ENCODE measurements at regions not wholly inside any gene's neighbourhood (a gene's known extent, or its start where the extent isn't known, plus 50 kb on each side); places are given as distances from the start of the nearest gene placed in this dataset.
"Not testable (repeated sequence)": the region's sequence is repeated elsewhere in the genome, so short reads cannot be mapped to it uniquely, and the experiment has no call there.

DNA sequence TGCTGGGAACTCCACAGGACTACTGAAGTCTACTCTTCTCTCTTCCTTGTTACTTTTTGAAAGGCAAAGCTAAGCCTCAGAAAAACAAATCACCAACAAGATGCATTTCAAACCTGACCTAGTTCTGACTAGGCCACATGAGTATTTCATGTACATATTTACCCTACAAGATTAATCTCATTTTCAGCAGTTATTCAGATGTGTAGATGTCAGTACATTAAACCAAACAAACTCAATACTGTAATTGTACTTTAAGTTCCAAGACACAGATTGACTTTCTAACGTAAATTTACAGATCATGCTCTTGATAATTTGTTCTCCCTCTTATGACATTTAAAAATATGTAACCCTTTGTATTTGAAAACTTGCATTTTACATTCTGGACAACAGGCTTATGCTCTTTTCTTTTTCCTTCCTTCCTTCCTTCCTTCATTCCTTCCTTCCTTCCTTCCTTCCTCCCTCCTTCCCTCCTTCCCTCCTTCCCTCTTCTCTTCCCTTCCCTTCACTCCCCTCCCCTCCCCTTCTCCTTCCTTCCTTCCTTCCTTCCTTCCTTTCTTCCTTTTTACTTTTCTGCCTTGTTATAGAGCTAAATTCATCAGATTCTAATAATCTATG lies 1653.4 kb downstream of the EFNA5 start:
- ChIA-PET POLR2A (interaction anchor here (0.6 kb wide), 1 partner anchor 14 kb away, joined by 4 read pairs; no protein-coding TSS in a partner anchor), CTCF (ENCODE audit: unreplicated experiment) (no interaction called here)
- H3K4me1 ChIP-seq (ENCODE audit: insufficient read depth, low read length, poor library complexity, severe bottlenecking) = no peaks in the 10 kb centered on the region
- no peak overlapping the region for H2AFZ ChIP-seq (ENCODE audit: low read length)
- H3K9me3 ChIP-seq (ENCODE audit: low read length) = no peaks in the 10 kb centered on the region
- no peak overlapping the region for H3K4me2 ChIP-seq (ENCODE audit: low read length)
- intact Hi-C loops (cut with micrococcal nuclease; ENCODE audit: unreplicated experiment) = no loop called here
- H3K4me3 ChIP-seq (ENCODE audit: low read depth, low read length, poor library complexity, severe bottlenecking) = no peak overlapping the region
- DNase-seq (ENCODE audit: low spot score) = no peak
- no TSS peak for BruUV-seq (replicated peaks)
- no peak for TF ChIP-seq EZH2phosphoT487 (IDR thresholded peaks at IDR 0.05; ENCODE audit: borderline replicate concordance, low read depth, low read length)
- TF ChIP-seq, protein P1, sequence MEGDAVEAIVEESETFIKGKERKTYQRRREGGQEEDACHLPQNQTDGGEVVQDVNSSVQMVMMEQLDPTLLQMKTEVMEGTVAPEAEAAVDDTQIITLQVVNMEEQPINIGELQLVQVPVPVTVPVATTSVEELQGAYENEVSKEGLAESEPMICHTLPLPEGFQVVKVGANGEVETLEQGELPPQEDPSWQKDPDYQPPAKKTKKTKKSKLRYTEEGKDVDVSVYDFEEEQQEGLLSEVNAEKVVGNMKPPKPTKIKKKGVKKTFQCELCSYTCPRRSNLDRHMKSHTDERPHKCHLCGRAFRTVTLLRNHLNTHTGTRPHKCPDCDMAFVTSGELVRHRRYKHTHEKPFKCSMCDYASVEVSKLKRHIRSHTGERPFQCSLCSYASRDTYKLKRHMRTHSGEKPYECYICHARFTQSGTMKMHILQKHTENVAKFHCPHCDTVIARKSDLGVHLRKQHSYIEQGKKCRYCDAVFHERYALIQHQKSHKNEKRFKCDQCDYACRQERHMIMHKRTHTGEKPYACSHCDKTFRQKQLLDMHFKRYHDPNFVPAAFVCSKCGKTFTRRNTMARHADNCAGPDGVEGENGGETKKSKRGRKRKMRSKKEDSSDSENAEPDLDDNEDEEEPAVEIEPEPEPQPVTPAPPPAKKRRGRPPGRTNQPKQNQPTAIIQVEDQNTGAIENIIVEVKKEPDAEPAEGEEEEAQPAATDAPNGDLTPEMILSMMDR (conservative IDR thresholded peaks at IDR 0.05; ENCODE audit: low read length) = no peak
- H3K27ac ChIP-seq (ENCODE audit: low read depth, low read length, poor library complexity, severe bottlenecking) = no peak overlapping the region
- no peaks in the 10 kb centered on the region for H4K20me1 ChIP-seq (ENCODE audit: insufficient read depth, low read length)
- no peaks in the 10 kb centered on the region for H3K79me2 ChIP-seq (ENCODE audit: insufficient read depth, low read depth, low read length)
- no peaks in the 10 kb centered on the region for H3K36me3 ChIP-seq (ENCODE audit: insufficient read depth, low read length)
- no peaks in the 10 kb centered on the region for H3K9me2 ChIP-seq (ENCODE audit: insufficient read depth, low read length)

DNA sequence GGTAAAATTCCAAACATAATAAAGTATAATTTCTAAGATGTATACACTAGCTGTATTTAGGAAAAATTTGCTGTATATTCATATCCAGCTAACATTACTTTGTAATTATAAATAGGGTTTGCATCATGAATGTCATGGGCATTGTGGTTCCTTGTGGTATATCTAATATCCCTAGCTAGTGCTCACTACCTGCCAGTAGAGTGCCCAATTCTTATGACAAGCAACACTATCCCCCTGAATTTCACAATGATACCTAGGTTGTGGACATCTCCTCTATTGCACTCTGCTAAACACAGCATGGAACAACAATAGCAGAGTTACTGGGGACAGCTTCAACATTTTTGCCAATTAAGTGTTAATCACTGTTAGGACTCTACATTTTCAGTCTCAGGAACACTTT lies 1656.5 kb downstream of the EFNA5 start:
- Histone ChIP-seq H3K79me2 (ENCODE audit: insufficient read depth, low read depth, low read length) (no peaks in the 10 kb centered on the region), H3K4me1 (ENCODE audit: insufficient read depth, low read length, poor library complexity, severe bottlenecking) (no peaks in the 10 kb centered on the region), H3K4me2 (ENCODE audit: low read length) (no peak overlapping the region), H3K4me3 (ENCODE audit: low read depth, low read length, poor library complexity, severe bottlenecking) (no peak overlapping the region), H3K36me3 (ENCODE audit: insufficient read depth, low read length) (no peaks in the 10 kb centered on the region), H3K27ac (ENCODE audit: low read depth, low read length, poor library complexity, severe bottlenecking) (no peak overlapping the region), H2AFZ (ENCODE audit: low read length) (no peak overlapping the region), H3K9me2 (ENCODE audit: insufficient read depth, low read length) (no peaks in the 10 kb centered on the region), H3K9me3 (ENCODE audit: low read length) (no peaks in the 10 kb centered on the region), H4K20me1 (ENCODE audit: insufficient read depth, low read length) (no peaks in the 10 kb centered on the region)
- no TSS peak for BruUV-seq (replicated peaks)
- intact Hi-C loops (cut with micrococcal nuclease; ENCODE audit: unreplicated experiment) = no loop called here
- no peak for DNase-seq (ENCODE audit: low spot score)
- TF ChIP-seq EZH2phosphoT487 (IDR thresholded peaks at IDR 0.05; ENCODE audit: borderline replicate concordance, low read depth, low read length) = no peak
- TF ChIP-seq, protein P1 (conservative IDR thresholded peaks at IDR 0.05; ENCODE audit: low read length) = no peak
- POLR2A ChIA-PET = interaction anchor here (0.6 to 1.0 kb wide), 3 partner anchors 11 to 114 kb away, joined by 3 to 4 read pairs (median 3); no protein-coding TSS in a partner anchor
- CTCF ChIA-PET (ENCODE audit: unreplicated experiment) = no interaction called here

DNA sequence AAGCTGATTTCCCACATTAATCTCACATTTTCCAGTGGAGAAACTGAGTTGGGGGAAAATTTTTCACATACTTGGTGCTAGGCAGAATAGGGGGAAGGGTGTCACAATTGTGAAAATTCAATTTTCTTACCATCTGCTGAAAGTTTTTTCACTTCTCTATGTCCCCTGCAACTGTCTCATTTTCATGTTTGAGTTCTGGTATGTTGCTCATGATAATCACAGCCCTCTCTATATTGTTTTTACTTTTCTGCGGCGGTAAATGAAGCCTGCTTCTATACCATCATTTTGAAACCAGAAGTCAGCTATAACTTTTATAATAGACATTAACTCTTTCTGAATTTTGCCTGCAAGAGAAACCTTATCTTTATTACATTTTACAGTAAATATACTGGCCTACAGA lies 1664.5 kb downstream of the EFNA5 start:
- CTCF ChIA-PET (ENCODE audit: unreplicated experiment) = no interaction called here
- Histone ChIP-seq H3K27ac (ENCODE audit: low read depth, low read length, poor library complexity, severe bottlenecking) (no peak overlapping the region), H3K4me1 (ENCODE audit: insufficient read depth, low read length, poor library complexity, severe bottlenecking) (no peaks in the 10 kb centered on the region), H3K9me3 (ENCODE audit: low read length) (no peaks in the 10 kb centered on the region), H3K4me3 (ENCODE audit: low read depth, low read length, poor library complexity, severe bottlenecking) (no peak overlapping the region), H3K79me2 (ENCODE audit: insufficient read depth, low read depth, low read length) (no peaks in the 10 kb centered on the region), H3K4me2 (ENCODE audit: low read length) (no peak overlapping the region), H2AFZ (ENCODE audit: low read length) (no peak overlapping the region), H3K36me3 (ENCODE audit: insufficient read depth, low read length) (no peaks in the 10 kb centered on the region), H4K20me1 (ENCODE audit: insufficient read depth, low read length) (no peaks in the 10 kb centered on the region), H3K9me2 (ENCODE audit: insufficient read depth, low read length) (no peaks in the 10 kb centered on the region)
- intact Hi-C loops (cut with micrococcal nuclease; ENCODE audit: unreplicated experiment) = no loop called here
- TF ChIP-seq, protein P1 (conservative IDR thresholded peaks at IDR 0.05; ENCODE audit: low read length) = no peak
- no peak for TF ChIP-seq EZH2phosphoT487 (IDR thresholded peaks at IDR 0.05; ENCODE audit: borderline replicate concordance, low read depth, low read length)
- POLR2A ChIA-PET = no interaction called here
- DNase-seq (ENCODE audit: low spot score) = no peak
- no TSS peak for BruUV-seq (replicated peaks)

DNA sequence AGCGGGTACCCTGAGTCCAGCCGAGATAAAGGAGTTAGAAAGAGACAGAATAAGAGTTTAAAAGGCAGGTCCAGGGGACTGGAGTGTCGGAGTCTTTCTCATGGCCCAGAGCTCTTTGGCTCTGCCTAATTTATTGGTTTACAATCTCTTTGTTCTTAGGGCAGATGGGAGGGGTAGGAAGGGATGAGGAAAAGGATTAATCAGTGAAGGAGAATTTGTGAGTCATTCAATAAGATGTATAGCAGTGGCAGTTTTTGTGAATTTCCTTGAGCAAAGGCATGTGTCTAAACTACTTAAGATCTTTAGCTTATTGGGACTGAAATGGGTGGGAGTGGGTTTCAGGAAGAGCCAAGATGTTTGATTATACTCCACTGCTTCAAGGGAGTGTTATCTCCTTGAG lies 1671.7 kb downstream of the EFNA5 start:
- intact Hi-C loops (cut with micrococcal nuclease; ENCODE audit: unreplicated experiment); POLR2A ChIA-PET; H3K79me2 ChIP-seq (ENCODE audit: insufficient read depth, low read depth, low read length); H3K9me2 ChIP-seq (ENCODE audit: insufficient read depth, low read length); H3K4me3 ChIP-seq (ENCODE audit: low read depth, low read length, poor library complexity, severe bottlenecking); H3K36me3 ChIP-seq (ENCODE audit: insufficient read depth, low read length); CTCF ChIA-PET (ENCODE audit: unreplicated experiment); H3K4me1 ChIP-seq (ENCODE audit: insufficient read depth, low read length, poor library complexity, severe bottlenecking); DNase-seq (ENCODE audit: low spot score); H3K4me2 ChIP-seq (ENCODE audit: low read length); BruUV-seq (replicated peaks); H2AFZ ChIP-seq (ENCODE audit: low read length); H3K27ac ChIP-seq (ENCODE audit: low read depth, low read length, poor library complexity, severe bottlenecking); H4K20me1 ChIP-seq (ENCODE audit: insufficient read depth, low read length); H3K9me3 ChIP-seq (ENCODE audit: low read length): not testable (repeated sequence)
